ENCODE measurements at regions not wholly inside any gene's neighbourhood (a gene's known extent, or its start where the extent isn't known, plus 50 kb on each side); places are given as distances from the start of the nearest gene placed in this dataset.

GRCh38 chr9:92185681-92186080 lies 70.5 kb upstream of the SPTLC1 start:
- DNase-seq (ENCODE audit: low spot score) = no peak

- DNase-seq (ENCODE audit: low spot score) = no peak
Observed at GRCh38 chr9:92185096-92185495, 69.9 kb upstream of the SPTLC1 start.

GRCh38 chr9:92184041-92184564 lies 68.9 kb upstream of the SPTLC1 start:
- no peak for DNase-seq (ENCODE audit: low spot score)

GRCh38 chr9:92183449-92183848 lies 68.2 kb upstream of the SPTLC1 start:
- DNase-seq (ENCODE audit: low spot score) = no peak

- DNase-seq (ENCODE audit: low spot score) = no peak
Observed at GRCh38 chr9:92181296-92181695, 66.1 kb upstream of the SPTLC1 start.

- DNase-seq (ENCODE audit: low spot score) = peak; percentile 66
Observed at GRCh38 chr9:92180669-92181181, 65.5 kb upstream of the SPTLC1 start.

GRCh38 chr9:92180002-92180400 lies 64.8 kb upstream of the SPTLC1 start:
- DNase-seq (ENCODE audit: low spot score) = no peak

- DNase-seq (ENCODE audit: low spot score) = no peak
Observed at GRCh38 chr9:92179286-92180001, 64.2 kb upstream of the SPTLC1 start.

GRCh38 chr9:92177591-92177990 lies 62.4 kb upstream of the SPTLC1 start:
- no peak for DNase-seq (ENCODE audit: low spot score)

GRCh38 chr9:92176800-92177185 lies 61.6 kb upstream of the SPTLC1 start:
- DNase-seq (ENCODE audit: low spot score) = no peak

- DNase-seq (ENCODE audit: low spot score) = no peak
Observed at GRCh38 chr9:92176068-92176799, 61.0 kb upstream of the SPTLC1 start.

- DNase-seq (ENCODE audit: low spot score) = no peak
Observed at GRCh38 chr9:92175441-92175840, 60.2 kb upstream of the SPTLC1 start.

GRCh38 chr9:92173318-92173717 lies 58.1 kb upstream of the SPTLC1 start:
- DNase-seq (ENCODE audit: low spot score) = no peak

- no peak for DNase-seq (ENCODE audit: low spot score)
Observed at GRCh38 chr9:92171822-92172221, 56.6 kb upstream of the SPTLC1 start.

GRCh38 chr9:92171281-92171680 lies 56.1 kb upstream of the SPTLC1 start:
- no peak for DNase-seq (ENCODE audit: low spot score)

- no peak for DNase-seq (ENCODE audit: low spot score)
Observed at GRCh38 chr9:92170848-92171247, 55.6 kb upstream of the SPTLC1 start.

- DNase-seq (ENCODE audit: low spot score) = no peak
Observed at GRCh38 chr9:92165484-92165883, 50.3 kb upstream of the SPTLC1 start.
